Body of pancreas (tissue), 4 donors: ENCODE measurements at regions not wholly inside any gene's neighbourhood (a gene's known extent, or its start where the extent isn't known, plus 50 kb on each side); places are given as distances from the start of the nearest gene placed in this dataset.

Experiments used
- POLR2A ChIP-seq, 3 donors: fragments of 450-650 bp; IDR thresholded peaks; one replicate each; pipeline ENCODE4 v1.6.1; 2016; ENCODE audit warnings: antibody characterized with exemption in 3 of 3, mild to moderate bottlenecking in 2 of 3
- TF ChIP-seq, protein P1 (sequence below), 7 experiments: fragments of 450-650 bp in 4 of 7; fragments of 200-600 bp in 3 of 7; sonication (generic) in 3 of 7; IDR thresholded peaks; one replicate each; pipeline ENCODE4 v1.5.1; 2016 to 2019; ENCODE audit warnings: antibody characterized with exemption in 7 of 7

DNA sequence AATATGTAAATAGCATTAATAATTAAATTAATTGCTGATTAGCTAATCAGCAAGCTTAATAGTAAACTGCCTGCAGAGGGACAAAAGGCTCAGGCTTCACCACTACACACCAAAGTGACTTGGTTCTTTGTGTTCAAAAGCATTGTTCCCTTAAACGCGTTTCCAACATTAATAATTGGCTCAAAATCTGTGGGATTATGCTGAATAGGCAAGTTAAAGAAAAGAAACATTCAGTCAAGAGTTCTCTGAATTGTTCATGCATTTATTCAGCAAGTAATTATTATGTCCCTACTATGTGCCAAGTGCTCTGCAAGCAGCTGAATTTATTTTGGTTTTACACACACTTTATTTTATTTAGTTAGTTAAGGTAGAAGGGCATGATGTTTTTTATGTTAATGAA is 558.5 kb upstream of the ARRDC4 start:
- no peak for TF ChIP-seq POLR2A (IDR thresholded peaks at IDR 0.05)
- TF ChIP-seq, protein P1, sequence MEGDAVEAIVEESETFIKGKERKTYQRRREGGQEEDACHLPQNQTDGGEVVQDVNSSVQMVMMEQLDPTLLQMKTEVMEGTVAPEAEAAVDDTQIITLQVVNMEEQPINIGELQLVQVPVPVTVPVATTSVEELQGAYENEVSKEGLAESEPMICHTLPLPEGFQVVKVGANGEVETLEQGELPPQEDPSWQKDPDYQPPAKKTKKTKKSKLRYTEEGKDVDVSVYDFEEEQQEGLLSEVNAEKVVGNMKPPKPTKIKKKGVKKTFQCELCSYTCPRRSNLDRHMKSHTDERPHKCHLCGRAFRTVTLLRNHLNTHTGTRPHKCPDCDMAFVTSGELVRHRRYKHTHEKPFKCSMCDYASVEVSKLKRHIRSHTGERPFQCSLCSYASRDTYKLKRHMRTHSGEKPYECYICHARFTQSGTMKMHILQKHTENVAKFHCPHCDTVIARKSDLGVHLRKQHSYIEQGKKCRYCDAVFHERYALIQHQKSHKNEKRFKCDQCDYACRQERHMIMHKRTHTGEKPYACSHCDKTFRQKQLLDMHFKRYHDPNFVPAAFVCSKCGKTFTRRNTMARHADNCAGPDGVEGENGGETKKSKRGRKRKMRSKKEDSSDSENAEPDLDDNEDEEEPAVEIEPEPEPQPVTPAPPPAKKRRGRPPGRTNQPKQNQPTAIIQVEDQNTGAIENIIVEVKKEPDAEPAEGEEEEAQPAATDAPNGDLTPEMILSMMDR (IDR thresholded peaks at IDR 0.05) = no peak
